Neural progenitor cell (in vitro differentiated cells): ENCODE measurements at regions not wholly inside any gene's neighbourhood (a gene's known extent, or its start where the extent isn't known, plus 50 kb on each side); places are given as distances from the start of the nearest gene placed in this dataset.
A peak's percentile ranks its signal among the peaks of the same experiment; 100 is the strongest.

Experiments used
- DNase-seq: peaks from one replicate; pipeline ENCODE4 v3.0.0-alpha.2; 2016; ENCODE audit warnings: low spot score
- H2AFZ ChIP-seq: fragments of 200-600 bp; sonication (generic); replicated peaks from 2 replicates; pipeline ENCODE4 v1.6.1; 2016; ENCODE audit warnings: antibody characterized with exemption
- H3F3A ChIP-seq: fragments of 200-600 bp; sonication (generic); 2 replicates; pipeline ENCODE4 v1.6.1; 2016; ENCODE audit warnings: antibody characterized with exemption, low read depth
- H3K27ac ChIP-seq: fragments of 200-600 bp; sonication (generic); 2 replicates; pipeline ENCODE4 v1.5.1; 2016; ENCODE audit warnings: mild to moderate bottlenecking
- H3K27me3 ChIP-seq: fragments of 200-600 bp; sonication (generic); 2 replicates; pipeline ENCODE4 v1.6.1; 2016; ENCODE audit warnings: mild to moderate bottlenecking, moderate library complexity
- H3K36me3 ChIP-seq: fragments of 200-600 bp; sonication (generic); 2 replicates; pipeline ENCODE4 v1.5.1; 2016
- H3K4me1 ChIP-seq: fragments of 200-600 bp; sonication (generic); 2 replicates; pipeline ENCODE4 v1.6.1; 2016; ENCODE audit warnings: mixed run types
- H3K4me2 ChIP-seq: fragments of 200-600 bp; sonication (generic); 2 replicates; pipeline ENCODE4 v1.6.1; 2016
- H3K4me3 ChIP-seq: fragments of 200-600 bp; sonication (generic); 2 replicates; pipeline ENCODE4 v1.5.1; 2016
- H3K79me2 ChIP-seq: fragments of 200-600 bp; sonication (generic); 2 replicates; pipeline ENCODE4 v1.6.1; 2016; ENCODE audit warnings: low read depth
- H3K9ac ChIP-seq: fragments of 200-600 bp; sonication (generic); 2 replicates; pipeline ENCODE4 v1.6.1; 2016
- H3K9me3 ChIP-seq: fragments of 200-600 bp; sonication (generic); 2 replicates; pipeline ENCODE4 v1.5.1; 2016; ENCODE audit warnings: low read depth
- H4K20me1 ChIP-seq: fragments of 200-600 bp; sonication (generic); 2 replicates; pipeline ENCODE4 v1.6.1; 2016; ENCODE audit warnings: low read depth
- H3K27ac Mint-ChIP-seq: 3 replicates; pipeline ENCODE4 v1.8.0; 2021; ENCODE audit warnings: mixed read lengths
- H3K27me3 Mint-ChIP-seq: 2 replicates; pipeline ENCODE4 v1.8.0; 2022; ENCODE audit warnings: low read depth, mild to moderate bottlenecking, inconsistent platforms, moderate library complexity, mixed read lengths; ENCODE audit not compliant: insufficient read depth
- H3K36me3 Mint-ChIP-seq: 3 replicates; pipeline ENCODE4 v1.8.0; 2021; ENCODE audit warnings: mixed read lengths
- H3K4me1 Mint-ChIP-seq: 3 replicates; pipeline ENCODE4 v1.8.0; 2021; ENCODE audit warnings: mixed read lengths
- H3K4me3 Mint-ChIP-seq: 3 replicates; pipeline ENCODE4 v1.8.0; 2021; ENCODE audit warnings: mild to moderate bottlenecking, moderate library complexity, mixed read lengths
- H3K9me3 Mint-ChIP-seq: 3 replicates; pipeline ENCODE4 v1.8.0; 2020; ENCODE audit warnings: mixed read lengths
- CTCF ChIP-seq: fragments of 200-600 bp; sonication (generic); IDR thresholded peaks from 2 replicates; pipeline ENCODE4 v1.5.1; 2017; ENCODE audit warnings: antibody characterized with exemption, mild to moderate bottlenecking
- EZH2 ChIP-seq: fragments of 200-600 bp; sonication (generic); IDR thresholded peaks from 2 replicates; pipeline ENCODE4 v1.6.1; 2017; ENCODE audit warnings: antibody characterized with exemption, mild to moderate bottlenecking, moderate library complexity
- EZH2phosphoT487 ChIP-seq: fragments of 200-600 bp; sonication (generic); IDR thresholded peaks from 2 replicates; pipeline ENCODE4 v1.6.1; 2017; ENCODE audit warnings: antibody characterized with exemption

- Histone ChIP-seq H3K9ac (no peak overlapping the region), H3K27ac (no peak overlapping the region), H3K9me3 (no peaks in the 10 kb centered on the region), H3K36me3 (no peaks in the 10 kb centered on the region), H3F3A (no peaks in the 10 kb centered on the region), H4K20me1 (no peaks in the 10 kb centered on the region), H2AFZ (no peak overlapping the region), H3K4me1 (no peaks in the 10 kb centered on the region), H3K79me2 (no peaks in the 10 kb centered on the region), H3K4me3 (no peak overlapping the region), H3K4me2 (no peak overlapping the region), H3K27me3 (no peaks in the 10 kb centered on the region)
- no peaks in the 10 kb centered on the region for H3K36me3 Mint-ChIP-seq
- peaks cover 2% of the 10 kb centered on the region for H3K27me3 Mint-ChIP-seq
- peaks cover 4% of the 10 kb centered on the region for H3K4me1 Mint-ChIP-seq
- no peak overlapping the region for H3K27ac Mint-ChIP-seq
- H3K9me3 Mint-ChIP-seq, result no peaks in the 10 kb centered on the region
- TF ChIP-seq EZH2phosphoT487 (no peak), EZH2 (no peak), CTCF (no peak)
- H3K4me3 Mint-ChIP-seq, result no peak overlapping the region
- DNase-seq, result no peak
These were observed 1571.8 kb downstream of the STIM2 start for GRCh38 chr4:28432348-28433025.

- no peaks in the 10 kb centered on the region for H3K36me3 ChIP-seq
- no peak overlapping the region for H3K4me3 ChIP-seq
- no peaks in the 10 kb centered on the region for H3K79me2 ChIP-seq
- no peaks in the 10 kb centered on the region for H3K4me1 ChIP-seq
- H3K4me2 ChIP-seq, result no peak overlapping the region
- H3K36me3 Mint-ChIP-seq, result no peaks in the 10 kb centered on the region
- no peaks in the 10 kb centered on the region for H4K20me1 ChIP-seq
- no peak overlapping the region for H3K27ac ChIP-seq
- H3K9me3 ChIP-seq, result no peaks in the 10 kb centered on the region
- H3K27me3 Mint-ChIP-seq, result no peaks in the 10 kb centered on the region
- peak overlapping the region; percentile 86 for H2AFZ ChIP-seq
- H3K9ac ChIP-seq, result no peak overlapping the region
- H3F3A ChIP-seq, result no peaks in the 10 kb centered on the region
- DNase-seq, result no peak
- no peak overlapping the region for H3K27ac Mint-ChIP-seq
- TF ChIP-seq EZH2phosphoT487 (no peak), CTCF (no peak), EZH2 (no peak)
- H3K9me3 Mint-ChIP-seq, result no peaks in the 10 kb centered on the region
- peaks cover 4% of the 10 kb centered on the region for H3K4me1 Mint-ChIP-seq
- H3K27me3 ChIP-seq, result no peaks in the 10 kb centered on the region
- H3K4me3 Mint-ChIP-seq, result no peak overlapping the region
These were observed 1574.7 kb downstream of the STIM2 start for GRCh38 chr4:28435314-28435713.

- Histone ChIP-seq H4K20me1 (no peaks in the 10 kb centered on the region), H3K27ac (no peak overlapping the region), H3K27me3 (no peaks in the 10 kb centered on the region), H3K4me1 (no peaks in the 10 kb centered on the region), H3F3A (no peaks in the 10 kb centered on the region), H3K79me2 (no peaks in the 10 kb centered on the region), H2AFZ (peak overlapping the region; percentile 86), H3K4me2 (no peak overlapping the region), H3K9me3 (no peaks in the 10 kb centered on the region), H3K9ac (no peak overlapping the region), H3K4me3 (no peak overlapping the region), H3K36me3 (no peaks in the 10 kb centered on the region)
- Mint-ChIP-seq H3K27ac (no peak overlapping the region), H3K27me3 (no peaks in the 10 kb centered on the region), H3K4me1 (peaks cover 4% of the 10 kb centered on the region), H3K4me3 (no peak overlapping the region), H3K9me3 (no peaks in the 10 kb centered on the region), H3K36me3 (no peaks in the 10 kb centered on the region)
- DNase-seq, result no peak
- TF ChIP-seq EZH2 (no peak), CTCF (no peak)
These were observed 1575.8 kb downstream of the STIM2 start for GRCh38 chr4:28436191-28437080.
